Astrocyte (in vitro differentiated cells and primary cell): ENCODE measurements at regions not wholly inside any gene's neighbourhood (a gene's known extent, or its start where the extent isn't known, plus 50 kb on each side); places are given as distances from the start of the nearest gene placed in this dataset.

Source experiments
- CTCF ChIP-seq: IDR thresholded peaks from 2 replicates; pipeline ENCODE4 v1.5.1; 2011; ENCODE audit warnings: low read depth, mild to moderate bottlenecking, inconsistent platforms, low read length, moderate library complexity; ENCODE audit not compliant: insufficient read depth
- EZH2 ChIP-seq: IDR thresholded peaks from 2 replicates; pipeline ENCODE4 v1.6.1; 2012; ENCODE audit warnings: mild to moderate bottlenecking, low read length, inconsistent platforms; ENCODE audit not compliant: insufficient read depth

DNA sequence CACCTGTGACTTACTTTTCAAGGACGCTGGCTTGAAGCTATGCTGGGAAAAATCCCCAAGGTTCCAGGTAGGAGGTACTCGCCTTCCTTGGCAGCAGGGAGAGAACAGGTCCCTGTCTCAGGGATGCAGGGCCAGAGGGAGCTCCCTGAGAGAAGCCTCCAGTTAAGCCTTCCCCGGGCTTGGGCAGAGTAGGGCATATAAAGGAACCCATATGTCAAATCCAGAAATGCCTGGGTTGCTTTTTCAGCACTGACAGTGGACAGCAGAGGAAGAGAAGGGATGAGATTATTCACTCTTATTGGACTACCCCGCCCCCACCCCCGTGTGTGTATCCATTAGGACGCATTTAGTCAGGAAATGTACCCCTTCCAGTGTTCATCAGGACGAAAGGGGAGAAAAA lies 89.3 kb upstream of the TEX51 start:
- TF ChIP-seq EZH2 (no peak), CTCF (no peak)
